Keratinocyte (primary cell): ENCODE measurements at regions not wholly inside any gene's neighbourhood (a gene's known extent, or its start where the extent isn't known, plus 50 kb on each side); places are given as distances from the start of the nearest gene placed in this dataset.

Experiments
- DNase-seq: peaks from one replicate; pipeline ENCODE4 v3.0.0-alpha.2; 2011; ENCODE audit warnings: low read depth, missing footprints, low spot score
- FAIRE-seq: peaks from 2 replicates; lab custom pipeline; 2011; peaks lifted over from hg19 to GRCh38; lab: Jason Lieb, UNC
- H2AFZ ChIP-seq: 2 replicates; pipeline ENCODE4 v1.6.0; 2012; ENCODE audit warnings: low read length, control low read depth, inconsistent platforms; ENCODE audit not compliant: control insufficient read depth
- H3K27ac ChIP-seq: 2 replicates; pipeline ENCODE4 v1.5.1; 2011; ENCODE audit warnings: low read length; ENCODE audit not compliant: control insufficient read depth, insufficient read depth
- H3K27me3 ChIP-seq: 3 replicates; pipeline ENCODE4 v1.6.0; 2011; ENCODE audit warnings: low read length; ENCODE audit not compliant: control insufficient read depth, insufficient read depth; ENCODE audit errors: extremely low read depth
- H3K36me3 ChIP-seq, 2 experiments: 2 replicates in 1 of 2; 3 replicates in 1 of 2; pipeline ENCODE4 v1.5.1; 2011; ENCODE audit warnings: low read length in 2 of 2, mild to moderate bottlenecking in 1 of 2; ENCODE audit not compliant: control insufficient read depth in 2 of 2, insufficient read depth in 2 of 2; ENCODE audit errors: extremely low read depth in 1 of 2
- H3K4me1 ChIP-seq: 3 replicates; pipeline ENCODE4 v1.5.1; 2011; ENCODE audit warnings: low read length; ENCODE audit not compliant: control insufficient read depth, insufficient read depth; ENCODE audit errors: extremely low read depth
- H3K4me2 ChIP-seq: 3 replicates; pipeline ENCODE4 v1.6.0; 2011; ENCODE audit warnings: low read depth, low read length; ENCODE audit not compliant: control insufficient read depth, insufficient read depth; ENCODE audit errors: extremely low read depth
- H3K4me3 ChIP-seq, 3 experiments: fragments of 200-600 bp in 1 of 3; sonication (generic) in 1 of 3; 2 replicates in 2 of 3; 3 replicates in 1 of 3; pipeline ENCODE4 v1.5.1; 2011 to 2016; ENCODE audit warnings: low read length in 3 of 3, mild to moderate bottlenecking in 3 of 3, control low read depth in 2 of 3, inconsistent platforms in 1 of 3, low read depth in 1 of 3, mixed read lengths in 1 of 3, mixed run types in 1 of 3, moderate library complexity in 1 of 3; ENCODE audit not compliant: control insufficient read depth in 2 of 3, insufficient read depth in 2 of 3; ENCODE audit errors: extremely low read depth in 1 of 3
- H3K79me2 ChIP-seq: 2 replicates; pipeline ENCODE4 v1.6.0; 2012; ENCODE audit warnings: low read length; ENCODE audit not compliant: control insufficient read depth, insufficient read depth
- H3K9ac ChIP-seq: 3 replicates; pipeline ENCODE4 v1.6.0; 2011; ENCODE audit warnings: low read length; ENCODE audit not compliant: control insufficient read depth, insufficient read depth; ENCODE audit errors: extremely low read depth
- H3K9me1 ChIP-seq: 3 replicates; pipeline ENCODE4 v1.6.0; 2011; ENCODE audit warnings: low read length; ENCODE audit not compliant: control insufficient read depth, insufficient read depth; ENCODE audit errors: extremely low read depth
- H3K9me3 ChIP-seq: 2 replicates; pipeline ENCODE4 v1.5.1; 2012; ENCODE audit warnings: low read depth, low read length; ENCODE audit not compliant: control insufficient read depth
- H4K20me1 ChIP-seq: 3 replicates; pipeline ENCODE4 v1.6.0; 2011; ENCODE audit warnings: low read length; ENCODE audit not compliant: control insufficient read depth, insufficient read depth; ENCODE audit errors: extremely low read depth
- CTCF ChIP-seq, 3 experiments: IDR thresholded peaks in 1 of 3; conservative IDR thresholded peaks in 1 of 3; optimal IDR thresholded peaks in 1 of 3; 2 replicates in 2 of 3; 3 replicates in 1 of 3; pipeline versions ENCODE3 to v1.5.1; 2011; ENCODE audit warnings: low read length in 3 of 3, mild to moderate bottlenecking in 3 of 3, moderate library complexity in 2 of 3, control low read depth in 1 of 3, inconsistent platforms in 1 of 3; ENCODE audit not compliant: insufficient read depth in 2 of 3; ENCODE audit errors: extremely low read depth in 1 of 3
- EZH2 ChIP-seq: IDR thresholded peaks from one replicate; pipeline ENCODE4 v1.6.1; 2012; ENCODE audit warnings: inconsistent platforms, mild to moderate bottlenecking, low read length, moderate library complexity
- dilution Hi-C: fragments of 300-500 bp; cut with MboI; formaldehyde crosslinking; loops from one replicate; pipeline ENCODE4 v1.7.0; 2020; ENCODE audit warnings: low sequenced_read_pairs; ENCODE audit not compliant: extremely low pct_ligation_motif_present

- H3K27me3 ChIP-seq, result no peaks in the 10 kb centered on the region
- FAIRE-seq, result no peak
- no peak overlapping the region for H3K9ac ChIP-seq
- no peaks in the 10 kb centered on the region for H3K36me3 ChIP-seq
- H3K9me3 ChIP-seq, result no peaks in the 10 kb centered on the region
- no peaks in the 10 kb centered on the region for H4K20me1 ChIP-seq
- no peak overlapping the region for H3K4me2 ChIP-seq
- dilution Hi-C loops, result no loop called here
- TF ChIP-seq CTCF (optimal IDR thresholded peaks at IDR 0.05 in 1 of 3, IDR thresholded peaks at IDR 0.05 in 1 of 3, conservative IDR thresholded peaks at IDR 0.05 in 1 of 3; ENCODE audit: extremely low read depth in 1 of 3, insufficient read depth in 2 of 3, low read length in 3 of 3), result no peak
- TF ChIP-seq EZH2, result no peak
- no peaks in the 10 kb centered on the region for H3K9me1 ChIP-seq
- H3K79me2 ChIP-seq, result no peaks in the 10 kb centered on the region
- H2AFZ ChIP-seq, result no peak overlapping the region
- H3K4me3 ChIP-seq, result no peak overlapping the region
- no peak overlapping the region for H3K27ac ChIP-seq
- no peak for DNase-seq
- no peaks in the 10 kb centered on the region for H3K4me1 ChIP-seq
Observed at GRCh38 chr13:55576389-55576788, 1564.3 kb upstream of the PRR20A start.

GRCh38 chr13:55577082-55577846 is 1563.5 kb upstream of the PRR20A start:
- FAIRE-seq (no peak), DNase-seq (no peak)
- no peaks in the 10 kb centered on the region for H4K20me1 ChIP-seq
- H3K27me3 ChIP-seq, result no peaks in the 10 kb centered on the region
- no peaks in the 10 kb centered on the region for H3K4me1 ChIP-seq
- H3K9me3 ChIP-seq, result no peaks in the 10 kb centered on the region
- no peaks in the 10 kb centered on the region for H3K9me1 ChIP-seq
- H3K27ac ChIP-seq, result no peak overlapping the region
- TF ChIP-seq EZH2 (no peak), CTCF (optimal IDR thresholded peaks at IDR 0.05 in 1 of 3, IDR thresholded peaks at IDR 0.05 in 1 of 3, conservative IDR thresholded peaks at IDR 0.05 in 1 of 3; ENCODE audit: extremely low read depth in 1 of 3, insufficient read depth in 2 of 3, low read length in 3 of 3) (no peak)
- H2AFZ ChIP-seq, result no peak overlapping the region
- no peak overlapping the region for H3K9ac ChIP-seq
- no peak overlapping the region for H3K4me2 ChIP-seq
- H3K36me3 ChIP-seq, result no peaks in the 10 kb centered on the region
- H3K79me2 ChIP-seq, result no peaks in the 10 kb centered on the region
- dilution Hi-C loops, result no loop called here
- no peak overlapping the region for H3K4me3 ChIP-seq
